GM23248 (cell line): ENCODE measurements at regions not wholly inside any gene's neighbourhood (a gene's known extent, or its start where the extent isn't known, plus 50 kb on each side); places are given as distances from the start of the nearest gene placed in this dataset.

Experiments
- EZH2 ChIP-seq: fragments of 200-600 bp; sonication (generic); IDR thresholded peaks from 2 replicates; pipeline ENCODE4 v1.6.1; 2018; ENCODE audit warnings: antibody characterized with exemption, mild to moderate bottlenecking; ENCODE audit not compliant: insufficient read depth, poor library complexity, severe bottlenecking
- EZH2phosphoT487 ChIP-seq: fragments of 200-600 bp; sonication (generic); IDR thresholded peaks from 2 replicates; pipeline ENCODE4 v1.6.1; 2018; ENCODE audit warnings: antibody characterized with exemption, moderate library complexity, mild to moderate bottlenecking, low read depth; ENCODE audit not compliant: insufficient read depth

- no peak for TF ChIP-seq EZH2phosphoT487
- TF ChIP-seq EZH2: no peak
Measured at GRCh38 chr5:96333391-96333790, 99.7 kb downstream of the PCSK1 start.
